Neuronal stem cell (in vitro differentiated cells): ENCODE measurements at regions not wholly inside any gene's neighbourhood (a gene's known extent, or its start where the extent isn't known, plus 50 kb on each side); places are given as distances from the start of the nearest gene placed in this dataset.
"Not testable (repeated sequence)": the region's sequence is repeated elsewhere in the genome, so short reads cannot be mapped to it uniquely, and the experiment has no call there.

Source experiments
- DNase-seq: peaks from one replicate; pipeline ENCODE4 v3.0.0-alpha.2; 2013; ENCODE audit warnings: low spot score
- H2AFZ ChIP-seq: one replicate; pipeline ENCODE4 v1.6.1; 2013; ENCODE audit warnings: mild to moderate bottlenecking, low read length, inconsistent platforms
- H2AK5ac ChIP-seq: 2 replicates; pipeline ENCODE4 v1.6.1; 2013; ENCODE audit warnings: low read depth, mild to moderate bottlenecking, inconsistent platforms, low read length, moderate library complexity, mixed read lengths
- H2BK120ac ChIP-seq: 2 replicates; pipeline ENCODE4 v1.6.1; 2013; ENCODE audit warnings: low read depth, mild to moderate bottlenecking, inconsistent platforms, low read length, moderate library complexity, mixed read lengths
- H2BK12ac ChIP-seq: one replicate; pipeline ENCODE4 v1.6.1; 2013; ENCODE audit warnings: low read length, inconsistent platforms
- H2BK15ac ChIP-seq: 2 replicates; pipeline ENCODE4 v1.6.1; 2013; ENCODE audit warnings: mild to moderate bottlenecking, low read length, inconsistent platforms, mixed read lengths
- H2BK5ac ChIP-seq: one replicate; pipeline ENCODE4 v1.6.1; 2013; ENCODE audit warnings: inconsistent platforms, mild to moderate bottlenecking, low read length, moderate library complexity
- H3K14ac ChIP-seq: one replicate; pipeline ENCODE4 v1.6.1; 2013; ENCODE audit warnings: low read length, inconsistent platforms
- H3K18ac ChIP-seq: 2 replicates; pipeline ENCODE4 v1.6.1; 2013; ENCODE audit warnings: low read length, inconsistent platforms
- H3K23ac ChIP-seq: 2 replicates; pipeline ENCODE4 v1.6.1; 2013; ENCODE audit warnings: low read depth, mild to moderate bottlenecking, mixed read lengths, low read length, inconsistent platforms; ENCODE audit not compliant: poor library complexity
- H3K27ac ChIP-seq: replicated peaks from 3 replicates; pipeline ENCODE4 v1.5.1; 2013; ENCODE audit warnings: low read length, inconsistent platforms
- H3K27me3 ChIP-seq, 3 experiments: 2 replicates each; pipeline ENCODE4 v1.6.1; 2013; ENCODE audit warnings: low read length in 3 of 3, mild to moderate bottlenecking in 2 of 3, inconsistent platforms in 1 of 3, low read depth in 1 of 3, mixed read lengths in 1 of 3, moderate library complexity in 1 of 3; ENCODE audit not compliant: control insufficient read depth in 3 of 3, insufficient read depth in 3 of 3
- H3K36me3 ChIP-seq, 2 donors: replicated peaks in 1 of 2; 2 replicates each; pipeline ENCODE4 v1.6.1; 2013; ENCODE audit warnings: low read length in 2 of 2; ENCODE audit not compliant: control insufficient read depth in 2 of 2, insufficient read depth in 2 of 2
- H3K4ac ChIP-seq: 2 replicates; pipeline ENCODE4 v1.6.1; 2013; ENCODE audit warnings: inconsistent platforms, mild to moderate bottlenecking, low read length, moderate library complexity
- H3K4me1 ChIP-seq, 2 donors: 1 replicate in 1 of 2; 2 replicates in 1 of 2; pipeline ENCODE4 v1.6.1; 2013; ENCODE audit warnings: low read length in 2 of 2, low read depth in 1 of 2; ENCODE audit not compliant: control insufficient read depth in 2 of 2, insufficient read depth in 1 of 2
- H3K4me2 ChIP-seq: one replicate; pipeline ENCODE4 v1.6.1; 2013; ENCODE audit warnings: mild to moderate bottlenecking, low read length, inconsistent platforms; ENCODE audit not compliant: insufficient read depth, poor library complexity, severe bottlenecking
- H3K4me3 ChIP-seq, 2 donors: 2 replicates each; pipeline ENCODE4 v1.5.1; 2013; ENCODE audit warnings: low read length in 2 of 2, mild to moderate bottlenecking in 2 of 2, inconsistent platforms in 1 of 2, moderate library complexity in 1 of 2
- H3K79me1 ChIP-seq: one replicate; pipeline ENCODE4 v1.6.1; 2013; ENCODE audit warnings: low read depth, mild to moderate bottlenecking, inconsistent platforms, low read length, moderate library complexity
- H3K9ac ChIP-seq: one replicate; pipeline ENCODE4 v1.6.1; 2013; ENCODE audit warnings: mild to moderate bottlenecking, low read depth, low read length, inconsistent platforms; ENCODE audit not compliant: poor library complexity
- H3K9me3 ChIP-seq, 2 donors: replicated peaks in 1 of 2; 2 replicates each; pipeline versions ENCODE3 to v1.6.1; 2013; ENCODE audit warnings: low read length in 2 of 2, mild to moderate bottlenecking in 2 of 2, inconsistent platforms in 1 of 2, low read depth in 1 of 2, mixed read lengths in 1 of 2, moderate library complexity in 1 of 2; ENCODE audit not compliant: control insufficient read depth in 2 of 2, insufficient read depth in 1 of 2
- H4K8ac ChIP-seq: one replicate; pipeline ENCODE4 v1.6.1; 2013; ENCODE audit warnings: low read depth, mild to moderate bottlenecking, inconsistent platforms, low read length, moderate library complexity
- H4K91ac ChIP-seq: one replicate; pipeline ENCODE4 v1.6.1; 2013; ENCODE audit warnings: low read length, low read depth, mild to moderate bottlenecking, inconsistent platforms; ENCODE audit not compliant: poor library complexity
- WGBS, 2 donors: extraction: QIAGEN DNeasy Blood & Tissue Kit; methylation state at CpG; one replicate each; pipeline ENCODE4 v1.1.7; 2013; ENCODE audit warnings: missing lambda C conversion rate in 2 of 2, mixed read lengths in 1 of 2; ENCODE audit not compliant: insufficient read length in 2 of 2, insufficient replicate concordance in 1 of 2; ENCODE audit errors: extremely low coverage in 2 of 2; 5-methylcytosine and 5-hydroxymethylcytosine counted together

GRCh38 chr12:102666176-102666575, 185.8 kb upstream of the IGF1 start:
- not testable (repeated sequence) for H3K36me3 ChIP-seq, H4K8ac ChIP-seq, H3K4me1 ChIP-seq, H3K9me3 ChIP-seq, H3K23ac ChIP-seq, H2BK120ac ChIP-seq, H3K79me1 ChIP-seq, H3K4me3 ChIP-seq, H3K27me3 ChIP-seq, H4K91ac ChIP-seq, H2BK12ac ChIP-seq, H2AFZ ChIP-seq, H2BK5ac ChIP-seq, H3K4me2 ChIP-seq, H3K9ac ChIP-seq, DNase-seq, H2AK5ac ChIP-seq, H3K4ac ChIP-seq, H3K18ac ChIP-seq, H3K14ac ChIP-seq, H3K27ac ChIP-seq, H2BK15ac ChIP-seq
- WGBS, 2 donors, result no CpG with 5 or more reads among the region's 3 CpGs

- Histone ChIP-seq H2BK15ac (no peak overlapping the region), H3K4me3 (no peak overlapping the region), H2AFZ (no peak overlapping the region), H2AK5ac (no peak overlapping the region), H3K9ac (no peak overlapping the region), H3K27ac (no peak overlapping the region), H3K18ac (no peak overlapping the region), H3K23ac (no peak overlapping the region), H3K4ac (no peak overlapping the region), H3K14ac (no peak overlapping the region), H2BK12ac (no peak overlapping the region), H2BK120ac (no peak overlapping the region), H3K36me3 (no peaks in the 10 kb centered on the region), H3K4me1 (no peaks in the 10 kb centered on the region), H4K8ac (no peak overlapping the region), H2BK5ac (no peak overlapping the region), H3K79me1 (no peaks in the 10 kb centered on the region), H3K27me3 (no peaks in the 10 kb centered on the region), H4K91ac (no peak overlapping the region), H3K9me3 (peaks cover 0 to 4% of the 10 kb centered on the region in 2 donors), H3K4me2 (no peak overlapping the region)
- no peak for DNase-seq
- no CpG with 5 or more reads among the region's 4 CpGs for WGBS, 2 donors
Measured at GRCh38 chr12:102659200-102659911, 179.0 kb upstream of the IGF1 start.

- H3K14ac ChIP-seq, result no peak overlapping the region
Measured at GRCh38 chr12:102653406-102653805, 173.0 kb upstream of the IGF1 start.

GRCh38 chr12:102652645-102653313, 172.4 kb upstream of the IGF1 start:
- no peaks in the 10 kb centered on the region for H3K4me1 ChIP-seq
- H3K14ac ChIP-seq, result no peak overlapping the region
- H2BK120ac ChIP-seq, result no peak overlapping the region
- no peak for DNase-seq
- H3K18ac ChIP-seq, result no peak overlapping the region
- H3K23ac ChIP-seq, result no peak overlapping the region
- H4K91ac ChIP-seq, result no peak overlapping the region
- no peak overlapping the region for H2BK5ac ChIP-seq
- no peak overlapping the region for H3K27ac ChIP-seq
- no peak overlapping the region for H3K4me3 ChIP-seq
- no peak overlapping the region for H2AFZ ChIP-seq
- no peaks in the 10 kb centered on the region for H3K27me3 ChIP-seq
- no peak overlapping the region for H2BK12ac ChIP-seq
- no peaks in the 10 kb centered on the region for H3K36me3 ChIP-seq
- no peak overlapping the region for H2BK15ac ChIP-seq
- WGBS, 2 donors, result no CpG with 5 or more reads among the region's 4 CpGs
- peaks cover 0 to 2% of the 10 kb centered on the region in 2 donors for H3K9me3 ChIP-seq
- H4K8ac ChIP-seq, result no peak overlapping the region
- no peak overlapping the region for H2AK5ac ChIP-seq
- H3K4ac ChIP-seq, result no peak overlapping the region
- no peaks in the 10 kb centered on the region for H3K79me1 ChIP-seq
- H3K9ac ChIP-seq, result no peak overlapping the region
- no peak overlapping the region for H3K4me2 ChIP-seq

More at GRCh38 chr12:102653406-102653805, 173.0 kb upstream of the IGF1 start:
- H3K4me3 ChIP-seq, result no peak overlapping the region
- H4K8ac ChIP-seq, result no peak overlapping the region
- H3K18ac ChIP-seq, result no peak overlapping the region
- H3K4me1 ChIP-seq, result no peaks in the 10 kb centered on the region
- H2BK5ac ChIP-seq, result no peak overlapping the region
- no peak overlapping the region for H2AFZ ChIP-seq
- no peak overlapping the region for H4K91ac ChIP-seq
- no peak for DNase-seq
- no peak overlapping the region for H3K4me2 ChIP-seq
- no peaks in the 10 kb centered on the region for H3K36me3 ChIP-seq
- H3K23ac ChIP-seq, result no peak overlapping the region
- H3K27ac ChIP-seq, result no peak overlapping the region
- no peak overlapping the region for H2BK120ac ChIP-seq
- peaks cover 0 to 2% of the 10 kb centered on the region in 2 donors for H3K9me3 ChIP-seq
- H3K9ac ChIP-seq, result no peak overlapping the region
- H2BK15ac ChIP-seq, result no peak overlapping the region
- H2BK12ac ChIP-seq, result no peak overlapping the region
- WGBS, 2 donors, result no CpG with 5 or more reads among the region's 2 CpGs
- no peak overlapping the region for H3K4ac ChIP-seq
- no peaks in the 10 kb centered on the region for H3K27me3 ChIP-seq
- no peak overlapping the region for H2AK5ac ChIP-seq
- no peaks in the 10 kb centered on the region for H3K79me1 ChIP-seq
